Stimulated activated naive B cell treated with anti-CD40 and anti-IgM and Interleukin-4, amounts not matched to agents 10 μg/mL and 1 μg/mL and 100 μg/mL, for 72 hours (primary cell): ENCODE measurements at regions not wholly inside any gene's neighbourhood (a gene's known extent, or its start where the extent isn't known, plus 50 kb on each side); places are given as distances from the start of the nearest gene placed in this dataset.

Experiments
- ATAC-seq, 2 donors: fragments of 150-1000 bp; cut with Tn5 transposase; replicated peaks; 2 replicates each; pipeline ENCODE4 v1.10.0; 2021; ENCODE audit warnings: moderate library complexity in 1 of 2
- DNase-seq: peaks from one replicate; pipeline ENCODE4 v3.0.0; 2021
- H3K27ac Mint-ChIP-seq: one replicate; pipeline ENCODE4 v1.8.0; 2022; ENCODE audit warnings: mild to moderate bottlenecking, mixed read lengths
- H3K27me3 Mint-ChIP-seq, 2 donors: one replicate each; pipeline ENCODE4 v1.8.0; 2022; ENCODE audit warnings: mixed read lengths in 2 of 2
- H3K36me3 Mint-ChIP-seq, 2 donors: one replicate each; pipeline ENCODE4 v1.8.0; 2022; ENCODE audit warnings: mixed read lengths in 2 of 2, mild to moderate bottlenecking in 1 of 2
- H3K4me1 Mint-ChIP-seq, 2 donors: one replicate each; pipeline ENCODE4 v1.8.0; 2022; ENCODE audit warnings: mixed read lengths in 2 of 2, mild to moderate bottlenecking in 1 of 2
- H3K4me3 Mint-ChIP-seq, 2 donors: one replicate each; pipeline ENCODE4 v1.8.0; 2022; ENCODE audit warnings: mild to moderate bottlenecking in 2 of 2, mixed read lengths in 2 of 2, moderate library complexity in 1 of 2
- H3K9me3 Mint-ChIP-seq, 2 donors: one replicate each; pipeline ENCODE4 v1.8.0; 2022; ENCODE audit warnings: mixed read lengths in 2 of 2, mild to moderate bottlenecking in 1 of 2

GRCh38 chr10:16386855-16387254, 50.0 kb upstream of the PTER start:
- H3K4me1 Mint-ChIP-seq: no peaks in the 10 kb centered on the region
- no peak overlapping the region for H3K27ac Mint-ChIP-seq
- H3K4me3 Mint-ChIP-seq: no peak overlapping the region
- ATAC-seq (no peak), DNase-seq (no peak)
- peaks cover 0 to 4% of the 10 kb centered on the region in 2 donors for H3K27me3 Mint-ChIP-seq
- no peaks in the 10 kb centered on the region for H3K36me3 Mint-ChIP-seq
- H3K9me3 Mint-ChIP-seq: no peaks in the 10 kb centered on the region
